DMS53 treated with DMSO at 0.1 percent for 48 hours (cell line): ENCODE measurements at regions not wholly inside any gene's neighbourhood (a gene's known extent, or its start where the extent isn't known, plus 50 kb on each side); places are given as distances from the start of the nearest gene placed in this dataset.

Experiments used
- DNase-seq: peaks from one replicate; lab custom pipeline; 2025; ENCODE audit not compliant: unreplicated experiment; lab: John Stamatoyannopoulos, UW

DNA sequence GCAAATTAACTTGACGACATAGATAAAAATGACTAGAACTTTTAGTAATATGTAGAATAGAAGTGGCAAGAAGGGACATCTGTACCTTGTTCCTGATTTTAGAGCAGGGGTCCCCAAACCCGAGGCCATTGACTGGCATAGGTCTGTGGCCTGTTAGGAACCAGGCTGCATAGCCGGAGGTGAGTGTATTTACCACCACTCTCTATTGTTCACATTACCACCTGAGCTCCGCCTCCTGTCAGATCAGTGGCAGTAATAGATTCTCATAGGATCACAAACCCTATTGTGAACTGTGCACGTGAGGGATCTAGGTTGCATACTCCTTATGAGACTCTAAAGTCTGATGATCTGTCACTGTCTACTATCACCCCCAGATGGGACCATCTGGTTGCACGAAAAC, 113.6 kb upstream of the AVPR1A start:
- no peak for DNase-seq

DNA sequence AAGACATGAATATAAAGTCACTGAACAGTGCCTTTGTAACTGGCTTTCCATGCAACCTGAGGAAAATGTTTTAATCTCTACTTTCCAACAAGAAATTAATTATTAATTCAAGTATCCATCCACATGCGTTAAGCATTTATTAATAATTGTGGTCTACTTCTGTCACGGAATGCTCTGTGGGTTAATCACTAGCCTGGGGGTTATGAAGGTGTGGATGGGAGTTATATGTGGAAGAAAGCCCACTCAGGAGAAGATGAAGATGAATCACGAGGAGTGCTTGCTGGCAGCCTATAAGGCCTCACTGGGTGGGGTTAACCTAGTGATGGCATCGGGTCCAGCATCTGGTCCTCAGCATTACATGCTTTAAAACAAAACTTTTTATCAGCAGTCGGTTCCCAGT, 99.5 kb upstream of the AVPR1A start:
- DNase-seq, result no peak

DNA sequence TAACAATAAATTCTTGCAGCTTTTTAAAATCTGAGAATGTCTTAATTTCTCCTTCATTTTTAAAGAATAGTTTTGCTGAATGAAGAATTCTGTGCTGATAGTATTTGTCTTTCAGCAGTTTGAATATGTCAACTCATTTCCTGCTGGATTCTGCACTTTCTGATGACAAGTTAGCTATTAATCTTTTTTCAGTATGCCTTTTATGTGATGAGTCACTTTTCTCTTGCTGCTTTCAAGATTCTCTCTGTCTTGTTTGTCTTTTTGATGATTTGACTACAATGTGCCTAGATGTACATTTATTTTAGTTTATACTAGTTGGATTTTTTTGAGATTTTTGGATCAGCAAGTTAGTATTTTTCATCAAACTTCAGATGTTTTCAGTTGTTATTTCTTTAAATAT, 87.9 kb upstream of the AVPR1A start:
- peak; percentile 59 for DNase-seq

DNA sequence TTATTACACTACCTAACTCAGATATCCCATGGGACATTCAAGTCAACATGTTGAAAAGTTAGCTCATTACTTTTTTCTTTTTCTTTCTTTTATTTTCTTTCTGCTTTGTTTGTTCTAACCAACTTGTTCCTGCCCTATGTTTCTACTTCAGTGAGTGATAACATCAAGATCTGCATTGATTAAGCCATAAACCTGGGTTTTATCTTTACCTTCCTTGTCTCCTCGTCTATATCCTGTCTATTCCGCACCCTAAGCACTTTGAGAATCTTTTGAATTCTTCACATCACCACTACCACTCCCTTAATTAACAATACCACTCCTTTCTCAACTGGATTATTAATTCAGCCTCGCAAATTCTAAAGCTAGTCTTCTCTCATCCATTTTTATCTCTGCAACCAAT, 81.9 kb upstream of the AVPR1A start:
- no peak for DNase-seq

DNA sequence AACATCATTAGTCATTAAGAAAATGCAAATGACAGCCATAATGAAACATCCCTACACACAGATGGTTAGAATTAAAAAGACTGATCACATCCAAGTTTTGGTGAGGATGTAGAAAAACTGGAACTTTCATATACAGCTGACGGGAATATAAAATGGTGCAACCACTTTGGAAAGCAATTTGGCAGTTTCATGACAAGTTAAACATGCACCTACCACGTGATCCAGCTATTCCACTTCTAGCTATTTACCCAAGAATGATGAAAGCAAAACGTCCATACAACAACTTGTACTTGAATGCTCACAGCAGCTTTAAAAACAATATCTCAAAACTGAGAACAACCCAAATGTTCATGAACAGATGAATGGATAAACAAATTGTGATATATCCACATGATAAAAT, 77.9 kb upstream of the AVPR1A start:
- DNase-seq, result no peak

GRCh38 chr12:63226792-63227463, 75.9 kb upstream of the AVPR1A start:
- DNase-seq, result no peak

- DNase-seq, result no peak
Measured at GRCh38 chr12:63224396-63224795, 73.4 kb upstream of the AVPR1A start.

GRCh38 chr12:63223128-63223527, 72.1 kb upstream of the AVPR1A start:
- DNase-seq, result no peak

DNA sequence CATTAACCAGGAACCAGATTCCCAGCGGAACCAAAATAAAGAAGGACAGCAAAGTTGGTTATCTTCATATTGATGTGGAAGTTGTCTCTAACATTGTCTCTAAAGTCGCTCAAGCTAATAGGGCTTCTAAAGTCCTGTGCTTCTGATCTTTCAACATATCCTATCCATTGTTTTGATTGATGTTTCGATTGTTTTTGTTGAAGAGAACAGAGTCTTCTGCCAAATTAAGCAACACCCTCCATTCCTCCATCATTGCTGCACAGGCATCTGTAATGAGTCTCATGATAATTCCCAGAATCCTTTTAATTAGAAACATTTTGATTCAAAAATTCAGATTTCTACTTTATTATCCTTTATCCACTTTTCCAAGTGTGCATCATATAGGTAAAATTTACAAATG, 71.6 kb upstream of the AVPR1A start:
- DNase-seq, result no peak

- DNase-seq, result no peak
Measured at GRCh38 chr12:63220921-63221320, 69.9 kb upstream of the AVPR1A start.

DNA sequence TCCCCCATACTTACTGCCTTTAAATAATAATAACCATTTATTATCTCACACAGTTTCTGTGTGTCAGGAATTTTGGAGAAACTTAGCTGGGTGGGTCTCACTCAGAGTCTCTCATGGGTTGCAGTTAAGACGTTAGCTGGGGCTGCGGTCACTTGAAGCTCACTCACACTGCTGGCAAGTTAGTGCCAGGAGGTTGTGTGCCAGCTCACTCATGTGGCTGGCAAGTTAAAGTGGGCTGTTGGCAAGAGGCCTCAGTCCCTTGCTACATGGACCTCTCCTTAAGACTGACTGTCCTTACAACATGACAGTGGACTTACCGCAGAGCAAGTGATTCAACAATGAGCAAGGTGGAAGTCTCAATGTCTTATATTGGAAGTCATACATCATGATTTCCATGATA, 61.3 kb upstream of the AVPR1A start:
- no peak for DNase-seq

- no peak for DNase-seq
Measured at GRCh38 chr12:63208956-63209355, 58.0 kb upstream of the AVPR1A start.

DNA sequence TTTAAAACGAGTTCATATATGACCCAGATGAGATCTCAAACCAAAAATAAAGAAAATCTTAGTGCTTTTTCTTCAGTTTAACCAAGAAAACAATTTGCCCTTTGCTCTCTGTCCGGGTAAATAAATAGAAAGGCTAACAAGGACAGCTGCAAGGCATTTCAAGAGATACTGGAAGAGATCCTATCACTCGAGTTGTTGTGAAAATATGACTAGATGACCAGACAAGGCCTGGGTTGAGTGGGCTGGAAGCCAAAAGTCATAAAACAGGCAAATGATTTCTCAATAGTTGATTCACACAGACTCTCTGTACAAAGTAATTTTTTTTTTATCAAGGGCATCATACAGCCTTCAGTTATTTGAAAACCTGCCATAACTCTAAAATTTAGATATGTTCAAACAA, 55.9 kb upstream of the AVPR1A start:
- DNase-seq, result peak; percentile 86

DNA sequence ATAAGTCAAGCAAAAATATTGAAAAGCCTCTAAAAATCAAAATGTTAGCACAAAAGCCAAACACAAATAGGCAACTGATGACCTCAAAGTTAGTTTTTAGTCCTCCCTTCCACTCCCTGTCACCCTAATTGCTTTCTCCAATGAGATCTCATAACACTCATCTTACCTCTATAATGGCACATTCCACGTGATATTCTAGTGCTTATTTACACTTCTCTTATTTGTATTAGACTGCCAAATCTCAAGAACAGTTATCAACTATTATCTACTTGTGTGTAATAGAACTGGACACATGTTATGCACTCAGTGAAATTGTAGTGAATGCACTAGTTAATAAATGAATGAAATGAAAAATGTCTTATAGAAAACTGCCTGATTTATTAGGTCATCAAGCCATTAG, 55.5 kb upstream of the AVPR1A start:
- DNase-seq, result peak; percentile 63
